KOPT-K1 (cell line): ENCODE measurements at regions not wholly inside any gene's neighbourhood (a gene's known extent, or its start where the extent isn't known, plus 50 kb on each side); places are given as distances from the start of the nearest gene placed in this dataset.

Experiments
- H3K27ac ChIP-seq: fragments of 200-600 bp; sonication (generic); 2 replicates; pipeline ENCODE4 v1.5.1; 2016; ENCODE audit warnings: antibody characterized with exemption, mild to moderate bottlenecking, low read depth, low read length; ENCODE audit not compliant: poor library complexity, severe bottlenecking
- H3K36me3 ChIP-seq: fragments of 200-600 bp; sonication (generic); 2 replicates; pipeline ENCODE4 v1.5.1; 2017; ENCODE audit warnings: antibody characterized with exemption, mild to moderate bottlenecking, low read length, moderate library complexity; ENCODE audit not compliant: insufficient read depth
- H3K9me3 ChIP-seq: fragments of 200-600 bp; sonication (generic); 2 replicates; pipeline ENCODE4 v1.5.1; 2017; ENCODE audit warnings: antibody characterized with exemption, low read length, mild to moderate bottlenecking; ENCODE audit not compliant: insufficient read depth, poor library complexity, severe bottlenecking

GRCh38 chr3:29194139-29194538 is 86.7 kb upstream of the RBMS3 start:
- H3K27ac ChIP-seq: no peak overlapping the region
- no peaks in the 10 kb centered on the region for H3K9me3 ChIP-seq
- no peaks in the 10 kb centered on the region for H3K36me3 ChIP-seq

- Histone ChIP-seq H3K9me3 (no peaks in the 10 kb centered on the region), H3K36me3 (no peaks in the 10 kb centered on the region), H3K27ac (no peak overlapping the region)
These were observed 85.8 kb upstream of the RBMS3 start for GRCh38 chr3:29195056-29195455.

GRCh38 chr3:29201604-29202003 is 79.3 kb upstream of the RBMS3 start:
- Histone ChIP-seq H3K9me3 (no peaks in the 10 kb centered on the region), H3K27ac (no peak overlapping the region), H3K36me3 (no peaks in the 10 kb centered on the region)

- no peaks in the 10 kb centered on the region for H3K36me3 ChIP-seq
- no peaks in the 10 kb centered on the region for H3K9me3 ChIP-seq
- H3K27ac ChIP-seq: no peak overlapping the region
These were observed 78.5 kb upstream of the RBMS3 start for GRCh38 chr3:29202378-29202777.

GRCh38 chr3:29203851-29204250 is 77.0 kb upstream of the RBMS3 start:
- no peak overlapping the region for H3K27ac ChIP-seq
- H3K36me3 ChIP-seq: no peaks in the 10 kb centered on the region
- H3K9me3 ChIP-seq: no peaks in the 10 kb centered on the region

GRCh38 chr3:29207427-29207826 is 73.4 kb upstream of the RBMS3 start:
- H3K27ac ChIP-seq: no peak overlapping the region
- H3K9me3 ChIP-seq: no peaks in the 10 kb centered on the region
- H3K36me3 ChIP-seq: no peaks in the 10 kb centered on the region

GRCh38 chr3:29212789-29213433 is 68.0 kb upstream of the RBMS3 start:
- H3K27ac ChIP-seq: no peak overlapping the region
- no peaks in the 10 kb centered on the region for H3K9me3 ChIP-seq
- H3K36me3 ChIP-seq: no peaks in the 10 kb centered on the region

- Histone ChIP-seq H3K27ac (no peak overlapping the region), H3K9me3 (no peaks in the 10 kb centered on the region), H3K36me3 (no peaks in the 10 kb centered on the region)
These were observed 66.7 kb upstream of the RBMS3 start for GRCh38 chr3:29214009-29214658.

GRCh38 chr3:29215948-29216347 is 64.9 kb upstream of the RBMS3 start:
- Histone ChIP-seq H3K36me3 (no peaks in the 10 kb centered on the region), H3K9me3 (no peaks in the 10 kb centered on the region), H3K27ac (no peak overlapping the region)

GRCh38 chr3:29226706-29227105 is 54.2 kb upstream of the RBMS3 start:
- Histone ChIP-seq H3K36me3 (no peaks in the 10 kb centered on the region), H3K27ac (no peak overlapping the region), H3K9me3 (no peaks in the 10 kb centered on the region)

GRCh38 chr3:29227307-29227706 is 53.6 kb upstream of the RBMS3 start:
- Histone ChIP-seq H3K27ac (no peak overlapping the region), H3K36me3 (no peaks in the 10 kb centered on the region), H3K9me3 (no peaks in the 10 kb centered on the region)
